Stimulated activated CD4-positive, alpha-beta T cell treated with anti-CD3 and anti-CD28 coated beads, Interleukin-1b, Interleukin-23, amount 100 ng/mL, for 24 hours (primary cell): ENCODE measurements at regions not wholly inside any gene's neighbourhood (a gene's known extent, or its start where the extent isn't known, plus 50 kb on each side); places are given as distances from the start of the nearest gene placed in this dataset.

ENCODE experiments used
- DNase-seq, 4 experiments: peaks; one replicate each; pipeline ENCODE4 v3.0.0-alpha.2; 2020; ENCODE audit warnings: low read depth in 4 of 4, low spot score in 1 of 4

DNA sequence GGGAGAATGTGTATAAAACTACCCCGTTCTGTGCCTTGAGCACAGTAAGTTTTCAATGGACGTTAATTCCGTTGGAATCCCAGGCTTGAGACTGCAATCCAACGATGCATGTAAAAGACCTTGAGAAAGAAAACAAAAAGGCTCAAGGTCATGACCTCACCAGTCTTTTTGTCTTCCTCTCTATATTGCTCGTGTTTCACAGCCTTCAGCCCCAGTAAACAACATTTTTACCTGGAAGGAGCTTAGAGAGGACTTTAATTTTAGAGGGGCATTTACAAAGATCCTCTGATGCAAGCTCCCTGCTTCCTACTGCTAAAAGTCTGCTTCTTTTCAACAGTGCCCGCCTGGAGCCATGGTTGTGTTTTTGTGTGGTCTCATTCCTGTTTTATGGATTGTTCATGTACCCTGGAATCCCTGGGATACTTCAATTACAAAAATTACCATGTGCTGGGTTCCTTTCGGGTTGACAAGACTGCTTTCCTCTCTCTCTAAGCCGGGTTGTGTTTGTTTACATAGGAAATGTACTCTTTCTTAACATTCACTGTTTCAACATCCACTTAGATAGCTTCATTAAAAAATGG lies 320.1 kb upstream of the NFE2L3 start:
- DNase-seq, result no peak

DNA sequence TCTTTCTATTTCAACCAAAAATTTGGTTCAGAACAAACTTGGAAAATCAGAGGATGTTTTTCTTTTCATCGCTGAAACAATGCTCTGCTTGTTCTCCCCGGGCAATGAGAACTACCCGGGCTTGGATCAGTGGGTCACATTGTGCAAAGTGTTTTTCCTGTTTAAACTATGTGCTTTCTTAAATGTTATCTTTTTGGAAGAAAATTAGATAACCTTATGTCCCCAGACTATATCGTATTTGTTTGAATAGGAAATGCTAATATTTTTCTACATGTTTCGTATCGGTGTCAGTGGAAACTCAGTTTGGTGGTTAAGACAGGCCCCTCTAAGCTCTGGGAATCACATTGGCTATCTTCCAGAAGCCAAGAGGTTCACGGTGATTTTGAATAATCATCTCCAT lies 319.5 kb upstream of the NFE2L3 start:
- no peak for DNase-seq

DNA sequence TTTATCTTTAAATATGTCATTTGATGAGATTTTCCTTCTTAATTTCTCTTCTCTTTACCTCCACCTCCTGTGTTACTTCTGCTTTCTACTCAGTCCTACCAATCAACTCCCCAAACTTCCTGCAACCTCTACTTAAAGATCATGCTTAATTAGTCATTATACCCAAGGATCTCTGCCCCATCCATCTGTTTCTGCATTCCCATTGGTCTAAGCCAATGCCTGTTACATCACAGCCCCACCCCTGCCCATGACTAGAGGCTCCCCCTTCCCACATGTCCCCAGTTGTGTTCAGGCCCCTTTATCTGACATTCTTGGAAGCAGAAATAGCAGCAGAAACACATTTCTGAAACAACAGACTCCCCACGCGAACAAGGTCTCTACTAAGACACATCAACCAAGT lies 319.1 kb upstream of the NFE2L3 start:
- no peak for DNase-seq

DNA sequence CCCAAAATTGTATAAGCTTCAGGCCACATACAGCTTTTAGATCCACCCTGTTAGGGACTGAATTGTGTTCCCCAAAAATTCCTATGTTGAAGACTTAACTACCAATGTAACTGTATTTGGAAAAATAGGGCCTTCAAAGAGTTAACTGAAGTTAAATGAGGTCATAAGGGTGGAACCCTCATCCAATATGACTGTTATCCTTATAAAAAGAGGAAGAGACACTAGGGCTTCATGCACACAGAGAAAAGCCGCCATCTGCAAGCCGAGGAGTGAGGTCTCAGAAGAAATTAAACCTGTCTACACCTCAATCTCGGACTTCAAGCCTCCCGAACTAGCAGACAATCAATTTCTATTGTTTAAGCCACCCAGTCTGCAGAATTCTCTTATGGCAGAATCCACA lies 317.9 kb upstream of the NFE2L3 start:
- DNase-seq, result no peak

DNA sequence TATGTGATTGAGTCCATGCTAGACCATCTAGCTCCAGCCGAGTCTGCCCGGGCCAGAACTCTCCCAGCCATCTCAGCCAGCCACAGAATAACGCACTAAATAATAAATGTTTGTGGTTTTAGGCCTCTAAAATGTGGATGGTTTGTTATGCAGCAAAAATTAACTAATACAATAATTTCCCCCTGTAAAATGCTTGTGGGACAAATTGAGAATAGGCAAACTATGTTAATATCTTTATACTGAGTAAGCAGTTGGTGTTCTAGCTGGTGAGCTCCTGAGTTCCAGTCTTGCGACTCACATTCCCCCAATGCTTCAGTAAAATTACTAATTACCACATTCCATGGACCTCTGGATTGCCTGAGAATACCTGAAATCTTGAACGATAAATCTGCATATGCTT lies 316.8 kb upstream of the NFE2L3 start:
- no peak for DNase-seq

DNA sequence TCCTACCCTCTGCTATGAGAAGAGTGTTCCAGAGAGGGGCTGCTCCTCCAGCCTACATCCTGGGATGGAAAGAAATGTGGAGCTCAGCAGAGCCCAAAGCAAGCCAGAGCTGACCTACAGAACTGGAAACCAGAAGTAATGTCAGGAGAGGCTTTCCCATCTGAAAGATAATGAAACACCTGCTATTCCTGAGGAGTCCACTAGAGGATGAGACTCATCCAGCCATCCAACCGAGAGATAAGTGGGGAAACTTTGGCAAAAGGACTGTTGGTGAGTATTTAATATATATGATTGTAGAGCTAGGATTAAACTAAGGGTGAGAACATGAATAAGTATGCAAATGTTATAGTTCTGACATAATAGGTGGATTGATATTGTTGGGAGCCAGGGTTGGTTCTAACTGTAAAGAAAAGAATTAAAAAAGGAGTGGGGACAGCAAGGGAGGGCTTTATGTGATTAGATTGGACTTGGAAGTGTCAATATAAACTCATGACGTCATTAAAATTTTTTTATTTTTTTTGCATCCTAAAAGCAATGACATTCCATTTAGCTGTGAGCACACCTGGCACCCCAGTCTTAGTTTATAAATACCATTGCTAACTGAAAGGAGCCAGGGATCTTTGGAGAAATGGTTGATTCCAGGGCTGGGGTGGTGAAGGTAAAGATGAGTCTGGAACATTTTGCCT lies 312.8 kb upstream of the NFE2L3 start:
- DNase-seq, result no peak

DNA sequence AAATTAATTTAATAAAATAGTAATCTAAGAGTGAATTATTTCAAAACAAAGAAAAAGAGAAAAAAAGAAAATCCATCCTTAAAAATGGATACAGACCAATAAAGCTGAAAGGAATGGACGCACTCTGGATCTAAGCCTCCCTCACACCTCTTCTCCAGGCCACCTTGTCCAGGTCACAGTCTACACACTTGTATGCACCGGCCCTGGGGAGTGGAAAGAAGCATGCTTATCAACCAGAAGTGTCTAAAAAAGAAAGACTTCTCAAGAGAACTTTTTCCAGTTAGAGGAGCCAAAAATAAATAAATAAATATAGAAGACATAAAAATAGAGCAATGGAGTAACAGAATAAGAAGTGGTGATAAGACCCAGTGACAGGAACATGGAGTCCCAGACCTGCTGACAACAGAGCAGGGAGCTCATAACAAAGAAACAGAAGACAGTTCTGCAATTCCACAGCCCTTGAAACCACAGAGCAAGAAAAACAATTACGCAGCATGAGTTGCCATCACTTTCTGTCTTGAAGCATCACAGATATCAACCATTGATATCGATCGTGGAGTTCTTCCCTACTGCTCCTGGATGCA lies 311.7 kb upstream of the NFE2L3 start:
- DNase-seq, result no peak

DNA sequence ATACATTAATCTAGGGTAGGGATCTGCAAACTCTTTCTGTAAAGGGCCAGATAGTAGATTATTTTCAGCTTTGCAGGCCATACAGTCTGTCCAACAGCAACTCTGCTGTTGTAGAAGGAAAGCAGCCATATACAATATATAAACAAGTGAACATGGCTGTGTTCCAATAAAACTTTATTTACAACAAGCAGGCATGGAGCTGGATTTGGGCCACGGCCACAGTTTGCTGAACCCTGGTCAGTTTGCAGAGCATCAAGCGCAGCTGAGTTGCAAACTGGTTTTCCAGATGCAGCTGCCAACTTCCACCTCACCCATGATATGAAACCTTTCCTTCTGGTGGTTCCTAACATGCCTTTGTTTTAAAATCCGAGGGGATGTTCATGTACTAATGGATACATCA lies 310.4 kb upstream of the NFE2L3 start:
- no peak for DNase-seq

DNA sequence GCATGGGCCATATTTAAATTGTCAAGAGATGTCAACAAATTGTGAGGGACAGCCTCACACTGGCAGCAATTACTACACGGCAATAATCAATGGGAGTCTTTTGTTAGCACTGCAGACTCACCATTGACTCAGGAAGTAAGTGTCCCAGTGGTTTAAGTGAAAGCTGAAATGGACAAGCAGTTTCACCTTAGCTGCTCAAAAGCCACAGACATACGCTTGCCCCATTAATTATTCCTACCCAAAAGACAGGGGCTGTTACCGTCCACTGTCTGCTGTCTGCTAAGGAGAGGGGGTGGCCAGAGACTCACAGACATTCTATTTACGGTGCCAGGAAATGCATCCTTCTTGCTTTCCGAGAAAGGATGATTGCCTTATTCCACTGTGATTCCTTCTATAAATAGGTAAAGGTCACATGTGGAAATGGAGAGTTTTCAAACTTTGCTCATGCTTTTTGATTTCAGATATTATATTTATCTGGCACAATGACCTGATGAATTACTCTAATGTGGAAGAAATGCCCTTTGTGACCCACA lies 309.7 kb upstream of the NFE2L3 start:
- DNase-seq, result no peak

DNA sequence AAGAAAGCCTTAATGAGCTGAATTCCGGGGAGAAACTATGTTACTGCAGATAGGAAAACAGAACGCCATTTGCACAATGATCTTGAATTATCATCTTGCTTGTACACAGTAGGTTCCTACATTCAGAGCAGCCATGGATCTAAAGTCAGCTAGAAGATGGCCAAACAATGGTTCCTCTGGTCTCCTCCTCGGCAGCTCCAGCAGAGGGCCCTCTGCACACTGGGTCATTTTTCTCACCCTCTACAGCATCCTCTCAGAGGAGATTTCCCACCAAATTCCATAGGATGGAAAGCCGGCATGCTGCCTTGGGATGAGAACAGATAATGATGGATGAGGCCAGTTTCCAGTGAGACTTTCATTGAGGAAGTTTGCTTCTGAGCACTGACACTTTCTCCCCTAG lies 308.5 kb upstream of the NFE2L3 start:
- no peak for DNase-seq

DNA sequence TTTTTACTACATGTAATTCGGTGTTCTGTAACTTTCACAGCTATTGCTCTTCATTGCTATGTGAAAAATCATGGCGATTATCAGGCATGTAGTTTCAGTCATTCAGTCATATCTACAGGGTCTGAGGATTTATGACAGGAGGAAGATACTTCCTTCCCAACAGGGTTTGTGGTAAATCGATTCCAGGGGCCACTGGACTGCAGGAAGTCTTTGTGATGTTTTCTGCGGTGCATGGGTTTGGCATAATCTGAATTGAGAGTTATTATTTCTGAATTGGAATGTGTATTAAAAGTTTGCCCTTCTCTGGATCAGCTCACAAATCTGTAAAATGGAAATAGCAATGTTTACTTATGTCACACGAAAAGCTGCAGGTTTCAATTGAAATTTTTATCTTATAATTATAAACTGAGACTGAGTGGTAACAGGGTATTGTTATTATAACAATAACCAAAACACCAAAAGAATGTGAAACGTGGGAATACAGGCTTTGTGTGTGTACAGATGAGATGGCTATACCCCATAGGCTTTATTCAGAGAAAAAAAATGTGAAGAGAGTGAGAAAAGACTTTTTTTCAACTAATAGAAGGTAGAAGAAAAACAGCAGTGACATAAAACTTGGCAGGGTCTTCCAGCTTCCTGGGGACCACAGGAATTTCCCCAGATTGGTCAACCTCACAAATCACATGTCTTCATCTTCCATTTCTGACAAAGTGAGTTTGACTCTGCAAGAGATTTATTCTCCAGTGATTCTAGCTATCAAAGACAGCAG lies 307.7 kb upstream of the NFE2L3 start:
- DNase-seq, result no peak

DNA sequence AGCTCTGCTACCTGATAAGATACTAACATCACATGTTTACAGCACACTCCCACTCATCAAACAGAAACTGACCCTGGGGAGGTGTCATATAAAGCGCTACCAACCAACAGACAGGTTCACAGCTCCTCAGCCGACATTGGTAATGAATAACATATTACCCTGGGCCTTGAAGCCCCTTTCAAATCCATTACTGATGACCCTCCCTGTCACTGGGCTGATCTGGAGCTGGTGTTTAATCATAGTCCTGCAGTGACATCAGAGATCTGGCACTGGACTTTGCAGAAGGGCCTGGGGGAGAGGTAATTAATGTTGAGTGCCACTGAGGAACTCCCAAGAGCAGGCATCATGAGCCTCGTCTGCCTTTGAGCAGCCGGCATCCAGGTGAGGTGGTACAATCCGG lies 306.5 kb upstream of the NFE2L3 start:
- no peak for DNase-seq

DNA sequence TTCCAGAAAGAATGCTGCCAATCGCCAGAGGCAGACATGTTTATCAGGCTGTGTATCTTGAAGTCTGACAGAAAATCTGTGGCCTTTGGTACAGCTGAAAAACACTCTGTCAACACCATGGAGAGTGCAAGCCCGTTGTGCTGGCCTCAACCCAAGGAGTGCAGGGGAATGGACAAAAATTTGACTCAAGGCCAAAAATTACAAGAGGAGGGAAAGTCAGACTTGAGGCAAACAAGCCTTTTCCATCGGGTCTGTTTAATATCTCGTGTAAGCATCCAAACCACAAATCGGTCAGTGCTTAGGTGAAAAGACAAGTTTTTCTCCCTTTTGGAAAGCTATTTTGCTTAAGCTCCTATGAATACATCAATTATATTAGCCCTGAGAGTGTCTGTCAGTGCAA lies 305.3 kb upstream of the NFE2L3 start:
- DNase-seq, result no peak

DNA sequence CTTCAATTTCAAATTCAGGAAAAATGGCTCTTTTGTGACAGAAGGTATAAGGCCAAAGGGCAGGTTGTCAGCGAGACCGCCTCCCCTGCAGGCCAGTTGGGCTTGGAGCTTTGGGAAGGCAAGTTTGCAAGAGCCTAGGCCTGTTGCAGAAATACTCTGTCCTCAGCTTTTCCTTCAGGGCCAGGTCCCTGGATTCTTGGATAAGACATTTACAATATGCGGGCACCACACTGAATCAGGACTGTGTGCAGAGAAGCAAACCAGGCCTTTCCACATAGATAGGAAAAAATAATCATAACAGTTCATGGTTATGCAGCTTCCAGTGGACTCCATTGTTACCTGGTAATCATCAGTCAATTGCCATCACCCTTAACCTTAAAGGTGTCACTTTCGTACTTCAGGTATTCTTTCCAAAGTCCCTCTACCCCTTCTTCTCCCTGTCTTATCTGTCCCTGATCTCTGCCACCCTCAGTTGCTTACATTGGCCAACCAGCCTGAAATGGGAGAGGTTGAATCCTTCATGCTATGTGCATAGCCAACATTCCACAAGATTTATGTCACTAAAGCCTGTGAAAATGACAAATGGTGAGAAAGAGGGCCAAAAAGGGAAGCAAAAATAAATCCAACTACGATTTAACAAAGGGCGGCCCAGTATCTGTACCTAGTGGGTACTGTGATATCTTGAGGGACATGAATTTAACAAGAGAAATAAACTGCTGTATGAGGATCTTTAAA lies 304.5 kb upstream of the NFE2L3 start:
- no peak for DNase-seq

DNA sequence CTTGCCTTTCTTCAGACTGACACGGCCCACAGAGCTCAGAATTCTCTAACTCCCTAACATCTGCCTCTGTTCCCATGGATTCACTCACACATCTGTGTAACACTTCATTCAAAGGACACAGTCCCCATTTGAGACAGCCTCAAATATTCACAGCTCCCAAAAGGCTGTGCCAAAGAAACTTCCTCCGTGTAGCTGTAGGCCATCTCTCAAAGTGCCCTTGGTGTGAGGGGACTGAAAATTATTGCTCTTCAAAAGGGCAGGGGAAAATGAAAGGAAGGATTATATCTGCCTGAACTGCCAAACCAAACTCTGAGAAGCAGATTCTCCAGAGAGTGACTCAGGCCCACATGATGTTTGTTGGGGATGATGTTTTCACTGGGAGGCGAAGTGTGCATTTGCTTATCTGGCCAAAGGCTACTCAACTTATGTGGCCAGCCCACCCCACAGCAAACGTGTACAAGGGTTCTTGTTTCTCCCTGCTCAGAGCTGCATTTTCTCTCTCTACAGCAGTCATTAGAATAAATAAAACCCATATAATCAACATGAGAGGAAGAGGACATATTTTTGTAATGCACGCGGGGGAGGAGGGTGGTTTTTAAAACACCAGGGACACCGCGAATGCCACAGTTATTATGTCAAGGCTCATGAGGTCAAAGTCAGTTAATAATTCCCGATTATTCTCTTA lies 302.4 kb upstream of the NFE2L3 start:
- no peak for DNase-seq

DNA sequence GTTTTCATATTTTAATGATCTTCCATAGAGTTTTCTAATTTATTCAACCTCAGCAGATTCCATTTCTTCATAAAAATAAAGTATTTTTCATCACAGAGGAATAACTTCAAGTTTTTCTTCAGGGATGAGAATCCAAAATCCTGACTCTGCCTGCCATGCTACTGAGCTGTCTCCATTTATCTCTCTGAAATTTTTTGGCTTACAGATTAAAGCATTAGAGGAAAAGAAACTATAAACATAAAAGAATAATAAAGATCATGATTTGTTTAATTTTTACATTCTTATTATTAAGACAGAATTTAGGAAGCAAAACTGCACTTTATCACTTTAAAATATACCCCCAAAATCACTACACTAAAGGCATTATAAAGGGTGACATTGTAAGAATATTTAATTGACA lies 301.8 kb upstream of the NFE2L3 start:
- no peak for DNase-seq

DNA sequence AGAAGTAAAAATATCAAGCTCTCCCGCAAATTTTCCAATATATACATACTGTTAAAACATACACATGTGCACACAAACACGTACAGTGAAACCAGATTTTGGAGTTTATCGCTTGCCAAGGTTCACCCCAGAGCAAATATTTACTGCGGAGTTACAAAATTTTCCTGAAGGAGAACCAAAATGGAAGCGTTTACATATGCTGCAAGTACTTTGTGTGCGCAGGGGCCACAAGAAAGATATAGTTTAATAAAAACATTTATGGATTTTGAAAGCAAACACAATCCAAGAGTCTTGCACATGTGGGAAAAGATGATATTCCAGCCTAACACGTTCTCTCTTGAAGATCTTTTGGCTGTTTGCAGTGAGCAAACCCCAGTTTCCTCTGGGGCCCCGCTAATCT lies 301.3 kb upstream of the NFE2L3 start:
- no peak for DNase-seq

DNA sequence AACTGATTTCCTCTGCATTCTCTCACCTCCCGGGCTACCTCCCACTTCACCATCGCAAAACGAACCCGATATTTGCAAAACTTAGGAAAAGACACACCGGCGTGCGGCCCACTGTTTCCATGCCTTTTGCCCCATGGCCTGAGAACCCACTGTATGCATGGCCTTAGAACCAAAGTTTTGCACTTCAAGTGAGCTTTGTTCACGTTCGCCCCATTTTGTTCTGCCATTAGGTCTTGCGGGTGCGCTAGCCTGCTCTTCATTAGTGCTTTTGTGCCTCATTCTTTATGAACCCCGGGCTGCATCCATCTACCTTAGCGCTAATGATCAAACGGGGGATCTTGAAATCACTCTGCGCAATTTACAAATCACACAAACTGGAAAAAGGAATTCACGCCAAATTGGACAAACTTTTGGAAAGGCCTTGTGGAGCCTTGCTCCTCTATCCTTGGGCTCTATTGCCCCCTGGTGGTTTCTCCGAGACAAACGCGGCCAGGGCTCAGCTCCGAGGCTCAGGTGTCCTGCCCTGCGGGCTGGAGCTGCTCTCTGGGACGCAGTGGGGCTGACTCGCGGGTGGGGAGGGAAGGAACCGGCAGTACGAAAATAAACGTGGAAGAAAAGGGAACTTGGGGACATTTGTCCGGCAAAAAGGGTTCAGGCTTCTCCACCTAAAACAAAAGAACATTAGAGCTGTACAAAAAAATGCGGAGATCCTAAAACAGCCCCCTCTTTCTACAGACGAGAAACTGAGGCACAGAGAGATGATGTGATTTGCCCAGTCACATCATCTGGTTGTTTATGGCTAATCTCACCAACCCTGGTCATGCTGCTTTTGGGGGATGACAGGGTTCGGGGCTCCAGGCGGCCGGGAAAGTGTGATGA lies 300.4 kb upstream of the NFE2L3 start:
- DNase-seq, result peak in 2 of 4 experiments; percentile 36 to 54

DNA sequence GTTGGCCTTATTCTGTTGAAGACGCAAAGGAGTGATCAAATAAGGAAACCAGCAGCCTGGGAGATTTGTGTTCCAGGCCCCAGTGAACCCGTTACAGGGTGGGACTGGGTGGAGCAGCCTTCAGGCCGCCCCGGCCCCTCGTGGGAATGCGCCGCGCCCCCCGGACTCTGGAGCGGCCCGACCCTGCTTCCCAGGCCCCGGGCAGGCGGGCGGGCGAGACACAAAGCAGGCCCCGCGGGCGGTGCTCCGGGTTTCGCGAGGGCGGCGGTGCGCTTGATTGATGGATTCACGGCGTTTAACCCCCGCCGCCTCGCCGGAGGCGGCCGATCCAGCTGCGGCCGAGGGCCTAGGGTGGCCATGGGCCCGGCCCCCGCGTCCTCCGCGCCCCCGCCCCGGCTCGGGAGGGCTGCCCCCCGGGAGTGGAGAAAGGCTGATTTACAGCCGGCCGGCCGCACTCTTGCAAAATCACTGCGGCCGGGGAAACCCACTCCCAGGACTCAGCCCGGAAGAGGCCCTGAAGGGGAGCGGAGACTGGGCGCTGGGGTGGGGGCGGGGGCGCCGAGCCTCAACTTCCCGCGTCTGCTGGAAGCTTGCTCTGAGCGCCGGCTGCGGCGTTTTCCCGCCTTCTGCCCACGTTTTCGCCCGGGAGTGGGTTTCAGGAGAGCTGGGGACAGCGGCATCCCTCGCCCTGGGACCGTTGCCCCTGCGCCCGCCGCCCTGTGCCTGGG lies 299.6 kb upstream of the NFE2L3 start:
- no peak for DNase-seq
